Liver (tissue), 8 donors: ENCODE measurements at regions not wholly inside any gene's neighbourhood (a gene's known extent, or its start where the extent isn't known, plus 50 kb on each side); places are given as distances from the start of the nearest gene placed in this dataset.

ENCODE experiments used
- DNase-seq: peaks from one replicate; pipeline ENCODE4 v3.0.0-alpha.2; 2017; ENCODE audit warnings: low spot score
- H3K27ac ChIP-seq, 2 donors: one replicate each; pipeline ENCODE4 v1.7.0; 2013; ENCODE audit warnings: inconsistent platforms in 2 of 2, low read length in 2 of 2, control low read depth in 1 of 2, low read depth in 1 of 2, mild to moderate bottlenecking in 1 of 2
- H3K27me3 ChIP-seq, 4 donors: one replicate each; pipeline versions ENCODE4 v1.6.1 to v1.7.0; 2013; ENCODE audit warnings: low read length in 3 of 4, inconsistent platforms in 1 of 4, mild to moderate bottlenecking in 1 of 4, moderate library complexity in 1 of 4; ENCODE audit not compliant: control insufficient read depth in 4 of 4, insufficient read depth in 4 of 4
- H3K36me3 ChIP-seq, 4 donors: one replicate each; pipeline versions ENCODE4 v1.6.1 to v1.7.0; 2013; ENCODE audit warnings: low read length in 3 of 4, mild to moderate bottlenecking in 3 of 4, low read depth in 1 of 4, moderate library complexity in 1 of 4; ENCODE audit not compliant: control insufficient read depth in 4 of 4, insufficient read depth in 3 of 4
- H3K4me1 ChIP-seq, 4 donors: one replicate each; pipeline versions ENCODE4 v1.6.1 to v1.7.0; 2013; ENCODE audit warnings: low read length in 3 of 4, mild to moderate bottlenecking in 3 of 4, moderate library complexity in 1 of 4; ENCODE audit not compliant: control insufficient read depth in 4 of 4, insufficient read depth in 4 of 4
- H3K4me3 ChIP-seq, 3 donors: one replicate each; pipeline versions ENCODE4 v1.6.1 to v1.7.0; 2013; ENCODE audit warnings: low read length in 3 of 3, control low read depth in 1 of 3, low read depth in 1 of 3, mild to moderate bottlenecking in 1 of 3
- H3K9ac ChIP-seq, 2 donors: one replicate each; pipeline ENCODE4 v1.7.0; 2013; ENCODE audit warnings: low read length in 2 of 2, mild to moderate bottlenecking in 2 of 2, moderate library complexity in 2 of 2, control low read depth in 1 of 2, low read depth in 1 of 2
- H3K9me3 ChIP-seq, 4 donors: one replicate each; pipeline versions ENCODE4 v1.6.1 to v1.7.0; 2013; ENCODE audit warnings: low read length in 3 of 4; ENCODE audit not compliant: control insufficient read depth in 4 of 4
- EGR1 ChIP-seq, 2 donors: IDR thresholded peaks; 2 replicates each; pipeline ENCODE4 v1.6.1; 2016 to 2018; ENCODE audit warnings: antibody characterized with exemption in 2 of 2, low read depth in 2 of 2
- FOXA1 ChIP-seq: IDR thresholded peaks from 2 replicates; pipeline ENCODE4 v1.6.1; 2016; ENCODE audit warnings: antibody characterized with exemption
- FOXA2 ChIP-seq: IDR thresholded peaks from 2 replicates; pipeline ENCODE4 v1.6.1; 2016; ENCODE audit warnings: antibody characterized with exemption
- GABPA ChIP-seq, 2 donors: IDR thresholded peaks in 1 of 2; conservative IDR thresholded peaks in 1 of 2; 2 replicates each; pipeline ENCODE4 v1.6.1; 2016; ENCODE audit warnings: antibody characterized with exemption in 2 of 2, mild to moderate bottlenecking in 1 of 2, moderate library complexity in 1 of 2
- HNF4A ChIP-seq, 2 donors: conservative IDR thresholded peaks; 2 replicates each; pipeline ENCODE4 v1.6.1; 2016; ENCODE audit warnings: antibody characterized with exemption in 2 of 2, mild to moderate bottlenecking in 2 of 2
- HNF4G ChIP-seq: IDR thresholded peaks from 2 replicates; pipeline ENCODE4 v1.6.1; 2016; ENCODE audit warnings: antibody characterized with exemption
- JUND ChIP-seq, 2 donors: IDR thresholded peaks; 2 replicates each; pipeline ENCODE4 v1.6.1; 2016; ENCODE audit warnings: antibody characterized with exemption in 2 of 2
- MAX ChIP-seq: IDR thresholded peaks from 2 replicates; pipeline ENCODE4 v1.6.1; 2016; ENCODE audit warnings: antibody characterized with exemption
- NR2F2 ChIP-seq: IDR thresholded peaks from 2 replicates; pipeline ENCODE4 v1.6.1; 2016; ENCODE audit warnings: antibody characterized with exemption
- RAD21 ChIP-seq, 2 donors: IDR thresholded peaks; 2 replicates each; pipeline ENCODE4 v1.6.1; 2016; ENCODE audit warnings: antibody characterized with exemption in 2 of 2, mild to moderate bottlenecking in 2 of 2
- REST ChIP-seq: IDR thresholded peaks from 2 replicates; pipeline ENCODE4 v1.6.1; 2016; ENCODE audit warnings: antibody characterized with exemption, mild to moderate bottlenecking
- RXRA ChIP-seq, 2 donors: IDR thresholded peaks; 2 replicates each; pipeline ENCODE4 v1.6.1; 2017 to 2018; ENCODE audit warnings: antibody characterized with exemption in 2 of 2, mild to moderate bottlenecking in 1 of 2
- SP1 ChIP-seq: IDR thresholded peaks from 2 replicates; pipeline ENCODE4 v1.6.1; 2018; ENCODE audit warnings: antibody characterized with exemption, mild to moderate bottlenecking
- TAF1 ChIP-seq: conservative IDR thresholded peaks from 2 replicates; pipeline ENCODE4 v1.6.1; 2016; ENCODE audit warnings: antibody characterized with exemption, mild to moderate bottlenecking
- YY1 ChIP-seq: IDR thresholded peaks from 2 replicates; pipeline ENCODE4 v1.6.1; 2016; ENCODE audit warnings: antibody characterized with exemption, mild to moderate bottlenecking
- whole genome bisulfite sequencing: extraction: QIAGEN DNeasy Blood & Tissue Kit; methylation state at CpG from one replicate; pipeline ENCODE4 v1.1.7; 2013; 5-methylcytosine and 5-hydroxymethylcytosine counted together
- TF ChIP-seq, protein P1 (sequence below): fragments of 150-350 bp; IDR thresholded peaks from 2 replicates; pipeline ENCODE4 v1.5.1; 2017; ENCODE audit warnings: improper control_type of control experiment, low read depth, low read length; ENCODE audit not compliant: missing input control
- TF ChIP-seq, protein P2 (sequence below): IDR thresholded peaks from 2 replicates; pipeline ENCODE4 v1.6.1; 2016; ENCODE audit warnings: antibody characterized with exemption
- TF ChIP-seq, protein P3 (sequence below): IDR thresholded peaks from 2 replicates; pipeline ENCODE4 v1.6.1; 2016; ENCODE audit warnings: antibody characterized with exemption
- donor health status: healthy.
- donor health status: healthy.
- donor health status: healthy.
- donor health status: healthy.
- donor health status: healthy.

DNA sequence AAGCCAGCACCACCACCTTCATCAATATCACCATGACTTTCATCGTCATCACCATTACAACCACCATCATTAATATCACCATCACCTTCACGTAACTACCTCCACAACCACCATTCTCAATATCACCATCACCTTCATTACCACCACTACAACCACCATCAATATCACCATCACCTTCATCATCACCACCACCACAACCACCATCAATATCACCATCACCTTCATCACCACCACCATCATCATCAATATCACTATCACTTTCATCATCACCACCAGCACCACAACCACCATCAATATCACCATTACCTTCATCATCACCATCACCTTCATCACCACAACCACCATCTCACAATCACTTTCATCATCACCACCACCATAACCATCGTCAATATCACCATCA lies 225.3 kb upstream of the SULF2 start:
- Histone ChIP-seq H3K36me3 (no peaks in the 10 kb centered on the region), H3K9ac (no peak overlapping the region), H3K27ac (no peak overlapping the region), H3K9me3 (peaks cover 0 to 14% (median 7%) of the 10 kb centered on the region in 4 donors), H3K4me3 (no peak overlapping the region), H3K27me3 (no peaks in the 10 kb centered on the region), H3K4me1 (no peaks in the 10 kb centered on the region)
- 83% methylated on average over 3 of the region's 3 CpGs for WGBS
- no peak for DNase-seq
- TF ChIP-seq GABPA (IDR thresholded peaks at IDR 0.05 in 1 of 2, conservative IDR thresholded peaks at IDR 0.05 in 1 of 2): no peak
- TF ChIP-seq RAD21 (IDR thresholded peaks at IDR 0.05): no peak
- TF ChIP-seq, protein P1, sequence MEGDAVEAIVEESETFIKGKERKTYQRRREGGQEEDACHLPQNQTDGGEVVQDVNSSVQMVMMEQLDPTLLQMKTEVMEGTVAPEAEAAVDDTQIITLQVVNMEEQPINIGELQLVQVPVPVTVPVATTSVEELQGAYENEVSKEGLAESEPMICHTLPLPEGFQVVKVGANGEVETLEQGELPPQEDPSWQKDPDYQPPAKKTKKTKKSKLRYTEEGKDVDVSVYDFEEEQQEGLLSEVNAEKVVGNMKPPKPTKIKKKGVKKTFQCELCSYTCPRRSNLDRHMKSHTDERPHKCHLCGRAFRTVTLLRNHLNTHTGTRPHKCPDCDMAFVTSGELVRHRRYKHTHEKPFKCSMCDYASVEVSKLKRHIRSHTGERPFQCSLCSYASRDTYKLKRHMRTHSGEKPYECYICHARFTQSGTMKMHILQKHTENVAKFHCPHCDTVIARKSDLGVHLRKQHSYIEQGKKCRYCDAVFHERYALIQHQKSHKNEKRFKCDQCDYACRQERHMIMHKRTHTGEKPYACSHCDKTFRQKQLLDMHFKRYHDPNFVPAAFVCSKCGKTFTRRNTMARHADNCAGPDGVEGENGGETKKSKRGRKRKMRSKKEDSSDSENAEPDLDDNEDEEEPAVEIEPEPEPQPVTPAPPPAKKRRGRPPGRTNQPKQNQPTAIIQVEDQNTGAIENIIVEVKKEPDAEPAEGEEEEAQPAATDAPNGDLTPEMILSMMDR: no peak
- TF ChIP-seq FOXA1: no peak
- TF ChIP-seq TAF1: no peak
- TF ChIP-seq JUND (IDR thresholded peaks at IDR 0.05): no peak
- no peak for TF ChIP-seq FOXA2
- no peak for TF ChIP-seq NR2F2
- TF ChIP-seq YY1: no peak
- TF ChIP-seq HNF4A (conservative IDR thresholded peaks at IDR 0.05): no peak
- TF ChIP-seq, protein P2, sequence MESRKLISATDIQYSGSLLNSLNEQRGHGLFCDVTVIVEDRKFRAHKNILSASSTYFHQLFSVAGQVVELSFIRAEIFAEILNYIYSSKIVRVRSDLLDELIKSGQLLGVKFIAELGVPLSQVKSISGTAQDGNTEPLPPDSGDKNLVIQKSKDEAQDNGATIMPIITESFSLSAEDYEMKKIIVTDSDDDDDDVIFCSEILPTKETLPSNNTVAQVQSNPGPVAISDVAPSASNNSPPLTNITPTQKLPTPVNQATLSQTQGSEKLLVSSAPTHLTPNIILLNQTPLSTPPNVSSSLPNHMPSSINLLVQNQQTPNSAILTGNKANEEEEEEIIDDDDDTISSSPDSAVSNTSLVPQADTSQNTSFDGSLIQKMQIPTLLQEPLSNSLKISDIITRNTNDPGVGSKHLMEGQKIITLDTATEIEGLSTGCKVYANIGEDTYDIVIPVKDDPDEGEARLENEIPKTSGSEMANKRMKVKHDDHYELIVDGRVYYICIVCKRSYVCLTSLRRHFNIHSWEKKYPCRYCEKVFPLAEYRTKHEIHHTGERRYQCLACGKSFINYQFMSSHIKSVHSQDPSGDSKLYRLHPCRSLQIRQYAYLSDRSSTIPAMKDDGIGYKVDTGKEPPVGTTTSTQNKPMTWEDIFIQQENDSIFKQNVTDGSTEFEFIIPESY: no peak
- TF ChIP-seq RXRA (IDR thresholded peaks at IDR 0.05): no peak
- no peak for TF ChIP-seq REST
- TF ChIP-seq, protein P3, sequence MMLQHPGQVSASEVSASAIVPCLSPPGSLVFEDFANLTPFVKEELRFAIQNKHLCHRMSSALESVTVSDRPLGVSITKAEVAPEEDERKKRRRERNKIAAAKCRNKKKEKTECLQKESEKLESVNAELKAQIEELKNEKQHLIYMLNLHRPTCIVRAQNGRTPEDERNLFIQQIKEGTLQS: no peak
- TF ChIP-seq SP1: no peak
- TF ChIP-seq MAX: no peak
- no peak for TF ChIP-seq HNF4G
- no peak for TF ChIP-seq EGR1 (IDR thresholded peaks at IDR 0.05; ENCODE audit: low read depth in 2 of 2)
